ENCODE measurements at regions not wholly inside any gene's neighbourhood (a gene's known extent, or its start where the extent isn't known, plus 50 kb on each side); places are given as distances from the start of the nearest gene placed in this dataset.
A peak's percentile ranks its signal among the peaks of the same experiment; 100 is the strongest.

GRCh38 chr4:14254926-14255325 is 627.4 kb upstream of the BOD1L1 start:
- no peaks in the 10 kb centered on the region for H3K36me3 ChIP-seq (ENCODE audit: control insufficient read depth, insufficient read depth, low read length, severe bottlenecking)
- no peak overlapping the region for H3K9ac ChIP-seq (ENCODE audit: low read length)
- H3K4me3 ChIP-seq (ENCODE audit: low read length): no peak overlapping the region
- H3K4me1 ChIP-seq (ENCODE audit: control insufficient read depth, insufficient read depth, low read length): no peaks in the 10 kb centered on the region
- H3K27me3 ChIP-seq (replicated peaks; ENCODE audit: control insufficient read depth, insufficient read depth, low read length): no peaks in the 10 kb centered on the region
- DNase-seq (ENCODE audit: low read depth): no peak
- H3K9me3 ChIP-seq (ENCODE audit: control insufficient read depth, low read length): no peaks in the 10 kb centered on the region

GRCh38 chr4:14257903-14258302 is 630.4 kb upstream of the BOD1L1 start:
- Histone ChIP-seq H3K9me3 (ENCODE audit: control insufficient read depth, low read length) (no peaks in the 10 kb centered on the region), H3K27me3 (replicated peaks; ENCODE audit: control insufficient read depth, insufficient read depth, low read length) (no peaks in the 10 kb centered on the region)
- DNase-seq (ENCODE audit: low read depth): no peak

GRCh38 chr4:14259936-14260335 is 632.4 kb upstream of the BOD1L1 start:
- H3K4me3 ChIP-seq (ENCODE audit: low read length): no peak overlapping the region
- H3K9me3 ChIP-seq (ENCODE audit: control insufficient read depth, low read length): no peaks in the 10 kb centered on the region

More at GRCh38 chr4:14257903-14258302, 630.4 kb upstream of the BOD1L1 start:
- H3K4me1 ChIP-seq (ENCODE audit: control insufficient read depth, insufficient read depth, low read length): no peaks in the 10 kb centered on the region
- H3K4me3 ChIP-seq (ENCODE audit: low read length): no peak overlapping the region
- no peak overlapping the region for H3K9ac ChIP-seq (ENCODE audit: low read length)
- H3K36me3 ChIP-seq (ENCODE audit: control insufficient read depth, insufficient read depth, low read length, severe bottlenecking): no peaks in the 10 kb centered on the region

GRCh38 chr4:14260591-14260990 is 633.1 kb upstream of the BOD1L1 start:
- Histone ChIP-seq H3K9me3 (ENCODE audit: control insufficient read depth, low read length) (no peaks in the 10 kb centered on the region), H3K4me3 (ENCODE audit: low read length) (no peak overlapping the region), H3K27me3 (replicated peaks; ENCODE audit: control insufficient read depth, insufficient read depth, low read length) (no peaks in the 10 kb centered on the region), H3K9ac (ENCODE audit: low read length) (no peak overlapping the region), H3K4me1 (ENCODE audit: control insufficient read depth, insufficient read depth, low read length) (no peaks in the 10 kb centered on the region), H3K36me3 (ENCODE audit: control insufficient read depth, insufficient read depth, low read length, severe bottlenecking) (no peaks in the 10 kb centered on the region)
- no peak for DNase-seq (ENCODE audit: low read depth)

More at GRCh38 chr4:14259936-14260335, 632.4 kb upstream of the BOD1L1 start:
- no peaks in the 10 kb centered on the region for H3K36me3 ChIP-seq (ENCODE audit: control insufficient read depth, insufficient read depth, low read length, severe bottlenecking)
- no peaks in the 10 kb centered on the region for H3K4me1 ChIP-seq (ENCODE audit: control insufficient read depth, insufficient read depth, low read length)
- H3K27me3 ChIP-seq (replicated peaks; ENCODE audit: control insufficient read depth, insufficient read depth, low read length): no peaks in the 10 kb centered on the region
- no peak overlapping the region for H3K9ac ChIP-seq (ENCODE audit: low read length)
- peak; percentile 24 for DNase-seq (ENCODE audit: low read depth)

GRCh38 chr4:14262221-14262620 is 634.7 kb upstream of the BOD1L1 start:
- Histone ChIP-seq H3K4me1 (ENCODE audit: control insufficient read depth, insufficient read depth, low read length) (no peaks in the 10 kb centered on the region), H3K27me3 (replicated peaks; ENCODE audit: control insufficient read depth, insufficient read depth, low read length) (no peaks in the 10 kb centered on the region), H3K36me3 (ENCODE audit: control insufficient read depth, insufficient read depth, low read length, severe bottlenecking) (no peaks in the 10 kb centered on the region), H3K9ac (ENCODE audit: low read length) (no peak overlapping the region), H3K4me3 (ENCODE audit: low read length) (no peak overlapping the region), H3K9me3 (ENCODE audit: control insufficient read depth, low read length) (no peaks in the 10 kb centered on the region)
- no peak for DNase-seq (ENCODE audit: low read depth)

GRCh38 chr4:14264437-14264836 is 636.9 kb upstream of the BOD1L1 start:
- H3K9me3 ChIP-seq (ENCODE audit: control insufficient read depth, low read length): no peaks in the 10 kb centered on the region
- no peaks in the 10 kb centered on the region for H3K27me3 ChIP-seq (replicated peaks; ENCODE audit: control insufficient read depth, insufficient read depth, low read length)
- no peak overlapping the region for H3K4me3 ChIP-seq (ENCODE audit: low read length)
- no peak overlapping the region for H3K9ac ChIP-seq (ENCODE audit: low read length)
- no peak for DNase-seq (ENCODE audit: low read depth)
- no peaks in the 10 kb centered on the region for H3K4me1 ChIP-seq (ENCODE audit: control insufficient read depth, insufficient read depth, low read length)
- no peaks in the 10 kb centered on the region for H3K36me3 ChIP-seq (ENCODE audit: control insufficient read depth, insufficient read depth, low read length, severe bottlenecking)

GRCh38 chr4:14265651-14266050 is 638.1 kb upstream of the BOD1L1 start:
- Histone ChIP-seq H3K9me3 (ENCODE audit: control insufficient read depth, low read length) (no peaks in the 10 kb centered on the region), H3K9ac (ENCODE audit: low read length) (no peak overlapping the region), H3K27me3 (replicated peaks; ENCODE audit: control insufficient read depth, insufficient read depth, low read length) (no peaks in the 10 kb centered on the region), H3K4me1 (ENCODE audit: control insufficient read depth, insufficient read depth, low read length) (no peaks in the 10 kb centered on the region), H3K4me3 (ENCODE audit: low read length) (no peak overlapping the region), H3K36me3 (ENCODE audit: control insufficient read depth, insufficient read depth, low read length, severe bottlenecking) (no peaks in the 10 kb centered on the region)
- DNase-seq (ENCODE audit: low read depth): no peak

- no peaks in the 10 kb centered on the region for H3K36me3 ChIP-seq (ENCODE audit: control insufficient read depth, insufficient read depth, low read length, severe bottlenecking)
- no peaks in the 10 kb centered on the region for H3K27me3 ChIP-seq (replicated peaks; ENCODE audit: control insufficient read depth, insufficient read depth, low read length)
- DNase-seq (ENCODE audit: low read depth): no peak
- H3K4me1 ChIP-seq (ENCODE audit: control insufficient read depth, insufficient read depth, low read length): no peaks in the 10 kb centered on the region
- no peak overlapping the region for H3K9ac ChIP-seq (ENCODE audit: low read length)
- no peaks in the 10 kb centered on the region for H3K9me3 ChIP-seq (ENCODE audit: control insufficient read depth, low read length)
- no peak overlapping the region for H3K4me3 ChIP-seq (ENCODE audit: low read length)
These were observed 640.0 kb upstream of the BOD1L1 start for GRCh38 chr4:14267373-14268060.

GRCh38 chr4:14269824-14270223 is 642.3 kb upstream of the BOD1L1 start:
- no peaks in the 10 kb centered on the region for H3K36me3 ChIP-seq (ENCODE audit: control insufficient read depth, insufficient read depth, low read length, severe bottlenecking)
- no peak overlapping the region for H3K4me3 ChIP-seq (ENCODE audit: low read length)
- DNase-seq (ENCODE audit: low read depth): no peak
- no peaks in the 10 kb centered on the region for H3K4me1 ChIP-seq (ENCODE audit: control insufficient read depth, insufficient read depth, low read length)
- no peaks in the 10 kb centered on the region for H3K9me3 ChIP-seq (ENCODE audit: control insufficient read depth, low read length)
- H3K9ac ChIP-seq (ENCODE audit: low read length): no peak overlapping the region
- no peaks in the 10 kb centered on the region for H3K27me3 ChIP-seq (replicated peaks; ENCODE audit: control insufficient read depth, insufficient read depth, low read length)

GRCh38 chr4:14272206-14272605 is 644.7 kb upstream of the BOD1L1 start:
- H3K4me1 ChIP-seq (ENCODE audit: control insufficient read depth, insufficient read depth, low read length): no peaks in the 10 kb centered on the region
- H3K27me3 ChIP-seq (replicated peaks; ENCODE audit: control insufficient read depth, insufficient read depth, low read length): no peaks in the 10 kb centered on the region
- H3K9ac ChIP-seq (ENCODE audit: low read length): no peak overlapping the region
- DNase-seq (ENCODE audit: low read depth): no peak
- H3K36me3 ChIP-seq (ENCODE audit: control insufficient read depth, insufficient read depth, low read length, severe bottlenecking): no peaks in the 10 kb centered on the region
- H3K9me3 ChIP-seq (ENCODE audit: control insufficient read depth, low read length): peaks cover 10% of the 10 kb centered on the region
- H3K4me3 ChIP-seq (ENCODE audit: low read length): no peak overlapping the region

GRCh38 chr4:14277505-14277904 is 650.0 kb upstream of the BOD1L1 start:
- Histone ChIP-seq H3K36me3 (ENCODE audit: control insufficient read depth, insufficient read depth, low read length, severe bottlenecking) (no peaks in the 10 kb centered on the region), H3K9ac (ENCODE audit: low read length) (no peak overlapping the region), H3K27me3 (replicated peaks; ENCODE audit: control insufficient read depth, insufficient read depth, low read length) (no peaks in the 10 kb centered on the region), H3K9me3 (ENCODE audit: control insufficient read depth, low read length) (peaks cover 10% of the 10 kb centered on the region), H3K4me1 (ENCODE audit: control insufficient read depth, insufficient read depth, low read length) (no peaks in the 10 kb centered on the region), H3K4me3 (ENCODE audit: low read length) (no peak overlapping the region)
- DNase-seq (ENCODE audit: low read depth): no peak

- DNase-seq (ENCODE audit: low read depth): no peak
- H3K9ac ChIP-seq (ENCODE audit: low read length): no peak overlapping the region
- no peaks in the 10 kb centered on the region for H3K4me1 ChIP-seq (ENCODE audit: control insufficient read depth, insufficient read depth, low read length)
- no peaks in the 10 kb centered on the region for H3K27me3 ChIP-seq (replicated peaks; ENCODE audit: control insufficient read depth, insufficient read depth, low read length)
- peaks cover 5% of the 10 kb centered on the region for H3K9me3 ChIP-seq (ENCODE audit: control insufficient read depth, low read length)
- H3K4me3 ChIP-seq (ENCODE audit: low read length): no peak overlapping the region
- no peaks in the 10 kb centered on the region for H3K36me3 ChIP-seq (ENCODE audit: control insufficient read depth, insufficient read depth, low read length, severe bottlenecking)
These were observed 653.0 kb upstream of the BOD1L1 start for GRCh38 chr4:14280567-14280966.
